ENCODE measurements at regions not wholly inside any gene's neighbourhood (a gene's known extent, or its start where the extent isn't known, plus 50 kb on each side); places are given as distances from the start of the nearest gene placed in this dataset.

DNA sequence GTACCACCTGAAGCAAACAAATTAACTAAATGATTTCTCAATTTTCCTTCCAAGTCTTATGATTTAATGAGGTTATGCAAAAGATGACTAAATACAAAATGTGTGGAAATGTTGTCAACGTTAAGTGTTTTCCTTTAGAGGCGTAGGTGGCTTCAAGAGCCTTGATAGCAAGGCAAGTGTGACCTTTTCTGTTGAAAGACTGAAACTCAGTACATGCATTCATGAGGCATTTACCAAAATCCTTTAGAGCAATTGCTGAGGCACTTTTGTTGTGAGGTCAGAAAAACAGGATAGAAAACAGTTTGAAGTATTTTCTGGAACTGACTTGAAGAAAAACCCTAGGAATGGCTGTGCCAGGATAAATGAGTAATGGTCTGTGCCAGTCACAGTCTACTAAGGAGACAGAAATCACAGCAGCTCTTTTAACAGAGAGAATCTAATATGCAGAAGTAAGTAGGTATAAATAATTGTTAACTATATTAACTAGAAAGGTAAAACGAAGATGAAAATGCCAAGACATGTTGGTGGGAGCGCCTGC, 326.5 kb upstream of the CDH20 start:
- no peak overlapping the region for H3K23ac ChIP-seq (ENCODE audit: low read depth, low read length)
- no peak overlapping the region for H3K4me3 ChIP-seq (ENCODE audit: insufficient read depth, low read depth, low read length)
- no peaks in the 10 kb centered on the region for H3K9me1 ChIP-seq (ENCODE audit: insufficient read depth, low read length)
- H2BK20ac ChIP-seq (ENCODE audit: low read depth, low read length): no peak overlapping the region
- no peak overlapping the region for H2AFZ ChIP-seq (replicated peaks; ENCODE audit: low read length, poor library complexity)
- H3K18ac ChIP-seq (ENCODE audit: low read depth, low read length): no peak overlapping the region
- ATAC-seq (ENCODE audit: low read depth) (no peak), DNase-seq (no peak)
- H3K27ac ChIP-seq (ENCODE audit: insufficient read depth, low read length): no peak overlapping the region
- no peaks in the 10 kb centered on the region for H3K4me1 ChIP-seq (ENCODE audit: control insufficient read depth, insufficient read depth, low read length)
- no peak overlapping the region for H3K4ac ChIP-seq (ENCODE audit: low read depth, low read length)
- H3K14ac ChIP-seq (replicated peaks; ENCODE audit: low read depth, low read length): no peak overlapping the region
- no peak overlapping the region for H3K56ac ChIP-seq (ENCODE audit: extremely low read depth, insufficient read depth, low read length)
- peaks cover 4% of the 10 kb centered on the region for H3K9me3 ChIP-seq (ENCODE audit: control insufficient read depth, insufficient read depth, low read length)
- H4K8ac ChIP-seq (ENCODE audit: low read depth in 2 of 2, low read length in 2 of 2): no peak overlapping the region
- H2BK15ac ChIP-seq (ENCODE audit: low read depth, low read length): no peak overlapping the region
- ChIA-PET POLR2A (ENCODE audit: unreplicated experiment) (no interaction called here), CTCF (no interaction called here)
- H2BK5ac ChIP-seq (ENCODE audit: low read depth, low read length, poor library complexity, severe bottlenecking): no peak overlapping the region
- no peak overlapping the region for H4K5ac ChIP-seq (ENCODE audit: low read depth, low read length)
- no TSS peak for BruUV-seq (replicated peaks)
- H3K36me3 ChIP-seq (ENCODE audit: control insufficient read depth, insufficient read depth, low read length): no peaks in the 10 kb centered on the region
- TF ChIP-seq MAZ (IDR thresholded peaks at IDR 0.05; ENCODE audit: borderline replicate concordance, low read depth, low read length) (no peak), BHLHE40 (IDR thresholded peaks at IDR 0.05; ENCODE audit: low read depth, low read length) (no peak), FOS (IDR thresholded peaks at IDR 0.05; ENCODE audit: low read depth, low read length) (no peak), RAD21 (IDR thresholded peaks at IDR 0.05; ENCODE audit: low read length) (no peak), MAFK (IDR thresholded peaks at IDR 0.05; ENCODE audit: low read depth, low read length) (no peak), MXI1 (IDR thresholded peaks at IDR 0.05; ENCODE audit: borderline replicate concordance, low read depth, low read length) (no peak), POLR2A (IDR thresholded peaks at IDR 0.05; ENCODE audit: low read depth, low read length) (no peak), RFX5 (IDR thresholded peaks at IDR 0.05; ENCODE audit: low read depth, low read length) (no peak), RCOR1 (IDR thresholded peaks at IDR 0.05; ENCODE audit: insufficient replicate concordance, low read length) (no peak), NFE2L2 (IDR thresholded peaks at IDR 0.05; ENCODE audit: low read depth, low read length) (no peak), SMC3 (IDR thresholded peaks at IDR 0.05; ENCODE audit: low read depth, low read length) (no peak), CEBPB (IDR thresholded peaks at IDR 0.05; ENCODE audit: low read depth, low read length) (no peak), CHD1 (IDR thresholded peaks at IDR 0.05; ENCODE audit: low read depth, low read length) (no peak)
- TF ChIP-seq, protein P1, sequence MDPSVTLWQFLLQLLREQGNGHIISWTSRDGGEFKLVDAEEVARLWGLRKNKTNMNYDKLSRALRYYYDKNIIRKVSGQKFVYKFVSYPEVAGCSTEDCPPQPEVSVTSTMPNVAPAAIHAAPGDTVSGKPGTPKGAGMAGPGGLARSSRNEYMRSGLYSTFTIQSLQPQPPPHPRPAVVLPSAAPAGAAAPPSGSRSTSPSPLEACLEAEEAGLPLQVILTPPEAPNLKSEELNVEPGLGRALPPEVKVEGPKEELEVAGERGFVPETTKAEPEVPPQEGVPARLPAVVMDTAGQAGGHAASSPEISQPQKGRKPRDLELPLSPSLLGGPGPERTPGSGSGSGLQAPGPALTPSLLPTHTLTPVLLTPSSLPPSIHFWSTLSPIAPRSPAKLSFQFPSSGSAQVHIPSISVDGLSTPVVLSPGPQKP (IDR thresholded peaks at IDR 0.05; ENCODE audit: borderline replicate concordance, low read depth, low read length): no peak
- TF ChIP-seq, protein P2, sequence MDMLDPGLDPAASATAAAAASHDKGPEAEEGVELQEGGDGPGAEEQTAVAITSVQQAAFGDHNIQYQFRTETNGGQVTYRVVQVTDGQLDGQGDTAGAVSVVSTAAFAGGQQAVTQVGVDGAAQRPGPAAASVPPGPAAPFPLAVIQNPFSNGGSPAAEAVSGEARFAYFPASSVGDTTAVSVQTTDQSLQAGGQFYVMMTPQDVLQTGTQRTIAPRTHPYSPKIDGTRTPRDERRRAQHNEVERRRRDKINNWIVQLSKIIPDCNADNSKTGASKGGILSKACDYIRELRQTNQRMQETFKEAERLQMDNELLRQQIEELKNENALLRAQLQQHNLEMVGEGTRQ (IDR thresholded peaks at IDR 0.05; ENCODE audit: low read depth, low read length): no peak
- TF ChIP-seq, protein P3, sequence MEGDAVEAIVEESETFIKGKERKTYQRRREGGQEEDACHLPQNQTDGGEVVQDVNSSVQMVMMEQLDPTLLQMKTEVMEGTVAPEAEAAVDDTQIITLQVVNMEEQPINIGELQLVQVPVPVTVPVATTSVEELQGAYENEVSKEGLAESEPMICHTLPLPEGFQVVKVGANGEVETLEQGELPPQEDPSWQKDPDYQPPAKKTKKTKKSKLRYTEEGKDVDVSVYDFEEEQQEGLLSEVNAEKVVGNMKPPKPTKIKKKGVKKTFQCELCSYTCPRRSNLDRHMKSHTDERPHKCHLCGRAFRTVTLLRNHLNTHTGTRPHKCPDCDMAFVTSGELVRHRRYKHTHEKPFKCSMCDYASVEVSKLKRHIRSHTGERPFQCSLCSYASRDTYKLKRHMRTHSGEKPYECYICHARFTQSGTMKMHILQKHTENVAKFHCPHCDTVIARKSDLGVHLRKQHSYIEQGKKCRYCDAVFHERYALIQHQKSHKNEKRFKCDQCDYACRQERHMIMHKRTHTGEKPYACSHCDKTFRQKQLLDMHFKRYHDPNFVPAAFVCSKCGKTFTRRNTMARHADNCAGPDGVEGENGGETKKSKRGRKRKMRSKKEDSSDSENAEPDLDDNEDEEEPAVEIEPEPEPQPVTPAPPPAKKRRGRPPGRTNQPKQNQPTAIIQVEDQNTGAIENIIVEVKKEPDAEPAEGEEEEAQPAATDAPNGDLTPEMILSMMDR (conservative IDR thresholded peaks at IDR 0.05; ENCODE audit: low read depth, low read length): no peak
- no peak overlapping the region for H2BK120ac ChIP-seq (ENCODE audit: low read depth, low read length)
- intact Hi-C loops (cut with micrococcal nuclease) (no loop called here), in situ Hi-C loops (cut with MboI; ENCODE audit: low sequenced_read_pairs) (no loop called here), dilution Hi-C loops (cut with HindIII; ENCODE audit: low sequenced_read_pairs, unreplicated experiment) (no loop called here)
- no peaks in the 10 kb centered on the region for H3K27me3 ChIP-seq (ENCODE audit: control insufficient read depth, insufficient read depth, low read length)
- no CpG with 5 or more reads among the region's 4 CpGs for WGBS, 2 experiments (ENCODE audit: extremely low coverage in 2 of 2, insufficient read length in 1 of 2)
- H2AK9ac ChIP-seq (replicated peaks; ENCODE audit: low read depth, low read length, poor library complexity): no peak overlapping the region
- H3K4me2 ChIP-seq (ENCODE audit: low read depth, low read length): no peak overlapping the region
- no peak overlapping the region for H4K91ac ChIP-seq (ENCODE audit: insufficient read depth, low read depth, low read length)
- H3K9ac ChIP-seq (ENCODE audit: low read depth, low read length): no peak overlapping the region
- no peaks in the 10 kb centered on the region for H4K20me1 ChIP-seq (ENCODE audit: insufficient read depth, low read length)
- H3K79me1 ChIP-seq (ENCODE audit: low read depth in 1 of 2, low read length in 2 of 2): no peaks in the 10 kb centered on the region
- H2AK5ac ChIP-seq (ENCODE audit: low read depth, low read length): no peak overlapping the region

Measured in IMR-90 (cell line).